VCaP (cell line): ENCODE measurements at regions not wholly inside any gene's neighbourhood (a gene's known extent, or its start where the extent isn't known, plus 50 kb on each side); places are given as distances from the start of the nearest gene placed in this dataset.

ENCODE experiments used
- H3K27ac ChIP-seq: fragments of 450-650 bp; 2 replicates; pipeline ENCODE4 v1.5.1; 2017
- TF ChIP-seq, protein P1 (sequence below): fragments of 450-650 bp; conservative IDR thresholded peaks from 2 replicates; pipeline ENCODE4 v1.5.1; 2017; ENCODE audit warnings: mild to moderate bottlenecking, moderate library complexity

DNA sequence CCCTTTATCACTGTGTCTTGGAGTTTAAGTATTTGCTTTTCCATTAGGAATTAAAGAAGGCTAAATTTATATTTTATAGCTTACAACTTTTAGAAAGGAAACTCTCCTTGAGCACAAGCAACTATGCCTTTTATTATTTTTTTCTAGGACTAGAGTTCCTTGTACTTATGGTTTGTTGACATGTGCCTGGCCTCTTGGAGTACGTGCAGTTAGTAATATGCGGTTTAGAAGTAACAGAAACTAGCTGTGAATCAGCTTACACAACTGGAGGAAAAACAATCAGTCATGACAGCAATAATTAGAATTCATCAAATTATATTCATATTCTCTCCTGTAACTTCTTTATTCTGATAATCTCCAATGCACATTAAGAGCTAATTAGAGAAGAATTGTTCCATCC lies 428.7 kb downstream of the AEBP2 start:
- no peak overlapping the region for H3K27ac ChIP-seq

DNA sequence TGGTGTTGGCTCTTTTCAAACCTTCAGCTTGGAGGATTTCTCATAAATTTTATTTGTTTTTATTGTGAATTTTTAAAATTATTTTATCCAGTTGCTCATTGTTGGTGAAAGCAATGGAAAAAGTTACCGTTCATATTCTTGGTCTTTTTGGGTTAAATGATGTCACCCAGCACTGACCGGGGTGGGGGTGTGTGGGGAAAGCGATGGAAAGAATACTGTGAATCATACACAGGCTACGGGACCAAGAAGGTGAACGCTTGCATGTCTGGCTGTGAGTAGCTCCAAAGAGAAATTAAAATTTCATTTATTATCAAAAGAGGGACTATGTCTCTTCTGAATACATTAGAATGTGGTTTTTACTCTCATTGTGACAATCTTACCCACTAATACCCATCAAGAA lies 430.1 kb downstream of the AEBP2 start:
- TF ChIP-seq, protein P1, sequence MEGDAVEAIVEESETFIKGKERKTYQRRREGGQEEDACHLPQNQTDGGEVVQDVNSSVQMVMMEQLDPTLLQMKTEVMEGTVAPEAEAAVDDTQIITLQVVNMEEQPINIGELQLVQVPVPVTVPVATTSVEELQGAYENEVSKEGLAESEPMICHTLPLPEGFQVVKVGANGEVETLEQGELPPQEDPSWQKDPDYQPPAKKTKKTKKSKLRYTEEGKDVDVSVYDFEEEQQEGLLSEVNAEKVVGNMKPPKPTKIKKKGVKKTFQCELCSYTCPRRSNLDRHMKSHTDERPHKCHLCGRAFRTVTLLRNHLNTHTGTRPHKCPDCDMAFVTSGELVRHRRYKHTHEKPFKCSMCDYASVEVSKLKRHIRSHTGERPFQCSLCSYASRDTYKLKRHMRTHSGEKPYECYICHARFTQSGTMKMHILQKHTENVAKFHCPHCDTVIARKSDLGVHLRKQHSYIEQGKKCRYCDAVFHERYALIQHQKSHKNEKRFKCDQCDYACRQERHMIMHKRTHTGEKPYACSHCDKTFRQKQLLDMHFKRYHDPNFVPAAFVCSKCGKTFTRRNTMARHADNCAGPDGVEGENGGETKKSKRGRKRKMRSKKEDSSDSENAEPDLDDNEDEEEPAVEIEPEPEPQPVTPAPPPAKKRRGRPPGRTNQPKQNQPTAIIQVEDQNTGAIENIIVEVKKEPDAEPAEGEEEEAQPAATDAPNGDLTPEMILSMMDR: no peak
- no peak overlapping the region for H3K27ac ChIP-seq

More for the DNA sequence above, 428.7 kb downstream of the AEBP2 start:
- TF ChIP-seq, protein P1: no peak

DNA sequence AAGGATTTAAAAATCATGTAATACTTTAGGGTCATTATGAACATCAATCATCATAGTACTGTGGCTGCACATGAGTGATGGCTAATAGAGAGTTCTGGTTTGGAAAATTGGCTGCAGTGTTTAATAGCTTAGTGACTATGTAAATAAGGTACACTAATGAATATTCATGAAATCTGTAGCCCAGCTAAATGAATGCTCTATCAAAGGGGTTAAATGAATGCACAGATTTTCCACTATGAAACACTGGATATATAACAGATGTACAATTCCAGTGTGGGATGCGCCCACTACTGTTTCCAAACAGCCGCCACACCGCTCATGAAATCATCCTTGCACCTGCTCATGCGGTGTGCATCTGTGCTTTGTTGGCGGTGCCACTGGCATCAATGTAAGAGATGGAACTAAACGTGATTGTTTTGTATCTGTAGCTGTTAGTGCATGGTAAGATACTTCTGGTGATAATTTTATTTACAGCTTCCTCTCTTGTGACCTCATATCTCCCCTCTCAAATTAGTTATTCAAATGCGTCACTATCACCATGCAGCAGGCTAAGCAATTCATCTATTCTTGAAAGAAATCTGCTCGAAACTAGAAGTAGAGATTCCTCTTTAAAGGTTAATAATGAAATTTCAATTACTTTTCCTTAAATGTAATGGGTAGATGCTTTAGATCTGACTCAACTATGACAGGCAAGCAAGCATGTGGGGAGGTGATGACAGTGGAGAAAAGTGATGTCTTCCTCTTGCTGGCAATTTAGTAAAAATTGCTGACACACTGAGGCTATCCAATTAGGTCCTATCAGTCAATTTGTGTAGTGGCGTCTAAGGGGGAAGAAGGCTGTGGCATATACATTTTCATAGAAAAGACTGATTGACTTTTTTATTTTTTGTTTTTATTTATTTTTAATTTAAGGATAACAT lies 433.6 kb downstream of the AEBP2 start:
- TF ChIP-seq, protein P1: no peak

DNA sequence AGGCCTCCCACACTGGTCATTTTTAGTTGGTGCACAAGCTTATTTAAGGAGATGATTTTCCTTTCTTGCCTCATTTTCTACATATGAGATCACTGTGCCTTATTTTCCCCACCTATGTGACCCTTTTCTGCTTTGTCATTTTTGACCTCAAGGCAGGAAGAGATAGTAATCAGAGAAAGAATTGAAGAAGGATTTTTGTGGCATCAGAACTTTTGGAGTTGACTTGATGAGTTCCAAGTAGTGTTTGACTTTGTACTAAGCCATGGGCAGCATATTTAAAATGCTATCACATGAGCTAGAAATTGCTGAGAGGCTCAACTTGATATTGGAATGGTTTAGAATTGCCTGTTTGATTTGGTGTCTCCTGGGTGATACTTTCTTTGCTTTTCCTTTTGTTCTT lies 440.8 kb downstream of the AEBP2 start:
- TF ChIP-seq, protein P1: no peak

More for the DNA sequence above, 433.6 kb downstream of the AEBP2 start:
- H3K27ac ChIP-seq: no peak overlapping the region

DNA sequence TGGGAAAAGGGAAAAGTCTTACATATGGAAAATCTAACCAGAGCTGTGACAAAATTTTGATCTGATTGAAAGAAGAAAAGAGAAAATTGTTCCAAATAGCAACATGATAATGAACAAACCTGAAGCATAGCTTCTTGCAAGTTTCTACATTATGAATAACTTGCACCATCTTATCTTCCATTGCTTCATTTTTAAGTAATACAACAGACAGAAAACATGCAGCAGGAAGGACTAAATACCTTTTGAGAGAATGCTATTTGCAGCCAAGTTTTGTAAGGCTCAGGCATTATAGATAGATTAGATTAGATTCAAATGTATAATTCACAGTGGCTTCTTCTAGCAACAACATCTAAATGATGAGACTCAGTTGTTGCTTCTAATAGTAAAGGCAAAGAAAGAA lies 441.4 kb downstream of the AEBP2 start:
- no peak overlapping the region for H3K27ac ChIP-seq
- TF ChIP-seq, protein P1: no peak

More for the DNA sequence above, 440.8 kb downstream of the AEBP2 start:
- no peak overlapping the region for H3K27ac ChIP-seq

DNA sequence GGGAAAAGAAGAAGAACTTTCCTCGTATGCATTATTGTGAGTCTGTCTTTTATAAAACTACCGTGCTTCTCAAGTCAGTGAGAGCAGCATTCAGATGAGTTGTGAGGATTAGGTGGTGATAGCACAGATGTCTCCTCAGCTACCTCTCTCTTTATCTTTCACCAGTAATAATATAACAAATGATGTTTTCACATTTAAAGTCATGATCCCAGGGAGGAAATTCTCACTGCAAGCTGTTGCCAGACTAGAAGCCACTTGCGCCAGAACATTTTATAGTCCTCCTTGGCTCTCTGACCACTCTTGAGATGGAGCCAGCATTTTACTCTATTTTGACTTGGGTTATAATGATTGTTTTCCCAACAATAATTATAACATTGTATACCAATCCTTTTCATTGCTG lies 443.1 kb downstream of the AEBP2 start:
- H3K27ac ChIP-seq: no peak overlapping the region
- TF ChIP-seq, protein P1: no peak

DNA sequence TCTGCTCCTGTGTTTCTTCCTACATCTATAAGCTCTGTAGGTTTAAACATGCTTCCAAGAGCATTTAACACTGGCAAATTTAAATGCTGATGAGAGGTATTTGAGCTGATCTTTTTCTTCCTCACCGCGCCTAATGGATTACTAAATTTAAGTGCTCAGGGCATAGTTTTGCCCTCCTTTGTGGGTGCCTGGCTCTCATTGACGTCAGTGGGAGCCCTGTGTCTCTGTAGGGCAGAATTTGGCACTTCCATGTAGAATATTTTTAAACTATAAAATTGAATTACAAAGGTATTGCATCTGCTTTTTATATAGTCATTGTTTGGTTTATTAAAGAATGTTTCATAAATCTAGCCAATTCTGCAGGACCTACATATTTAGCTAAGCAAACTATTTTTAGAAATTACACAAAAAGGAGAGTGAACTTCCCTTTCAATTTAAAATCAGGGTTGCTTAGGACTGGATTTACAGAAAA lies 444.8 kb downstream of the AEBP2 start:
- no peak overlapping the region for H3K27ac ChIP-seq
- TF ChIP-seq, protein P1: no peak
